HEK293 (cell line): ENCODE measurements at regions not wholly inside any gene's neighbourhood (a gene's known extent, or its start where the extent isn't known, plus 50 kb on each side); places are given as distances from the start of the nearest gene placed in this dataset.

Source experiments
- CTCF ChIP-seq: fragments of 450-650 bp; formaldehyde crosslinking; IDR thresholded peaks from 2 replicates; pipeline ENCODE4 v1.5.1; 2016; ENCODE audit warnings: missing biosample characterization, missing genetic modification characterization
- MZF1 ChIP-seq: fragments of 450-650 bp; formaldehyde crosslinking; IDR thresholded peaks from 2 replicates; pipeline ENCODE4 v1.5.1; 2017; ENCODE audit warnings: missing biosample characterization, missing genetic modification characterization, borderline replicate concordance
- REST ChIP-seq: fragments of 450-650 bp; formaldehyde crosslinking; IDR thresholded peaks from 2 replicates; pipeline ENCODE4 v1.5.1; 2016; ENCODE audit warnings: missing biosample characterization, missing genetic modification characterization
- ZNF211 ChIP-seq: fragments of 450-650 bp; formaldehyde crosslinking; IDR thresholded peaks from 2 replicates; pipeline ENCODE4 v1.5.1; 2016; ENCODE audit warnings: low read depth, missing biosample characterization, missing genetic modification characterization
- ZNF311 ChIP-seq: fragments of 450-650 bp; formaldehyde crosslinking; IDR thresholded peaks from 2 replicates; pipeline ENCODE4 v1.5.1; 2017; ENCODE audit warnings: missing biosample characterization, missing genetic modification characterization, borderline replicate concordance
- ZNF362 ChIP-seq: fragments of 450-650 bp; formaldehyde crosslinking; IDR thresholded peaks from 2 replicates; pipeline ENCODE4 v1.5.1; 2016; ENCODE audit warnings: missing biosample characterization, missing genetic modification characterization
- ZNF433 ChIP-seq: fragments of 450-650 bp; formaldehyde crosslinking; IDR thresholded peaks from 2 replicates; pipeline ENCODE4 v1.5.1; 2016; ENCODE audit warnings: missing biosample characterization, missing genetic modification characterization, low read depth
- ZNF488 ChIP-seq: fragments of 450-650 bp; formaldehyde crosslinking; IDR thresholded peaks from 2 replicates; pipeline ENCODE4 v1.5.1; 2016; ENCODE audit warnings: missing biosample characterization, missing genetic modification characterization
- ZNF544 ChIP-seq: fragments of 450-650 bp; formaldehyde crosslinking; IDR thresholded peaks from 2 replicates; pipeline ENCODE4 v1.5.0; 2017; ENCODE audit warnings: missing biosample characterization, missing genetic modification characterization
- ZSCAN16 ChIP-seq: fragments of 450-650 bp; formaldehyde crosslinking; IDR thresholded peaks from 2 replicates; pipeline ENCODE4 v1.5.1; 2016; ENCODE audit warnings: missing biosample characterization, missing genetic modification characterization
- ZSCAN4 ChIP-seq: fragments of 450-650 bp; formaldehyde crosslinking; IDR thresholded peaks from 2 replicates; pipeline ENCODE4 v1.5.1; 2017; ENCODE audit warnings: missing biosample characterization, missing genetic modification characterization

- TF ChIP-seq ZNF211 (tag by site-specific recombination), result no peak
- TF ChIP-seq CTCF, result no peak
- no peak for TF ChIP-seq ZNF488 (tag by site-specific recombination)
- TF ChIP-seq ZNF362 (tag by site-specific recombination), result no peak
- TF ChIP-seq ZNF433, result no peak
- TF ChIP-seq ZNF544 (tag by site-specific recombination), result no peak
- TF ChIP-seq ZNF311 (tag by site-specific recombination), result no peak
- no peak for TF ChIP-seq ZSCAN16 (tag by site-specific recombination)
- TF ChIP-seq MZF1 (tag by site-specific recombination), result no peak
- TF ChIP-seq REST (tag by site-specific recombination), result no peak
- TF ChIP-seq ZSCAN4 (tag by site-specific recombination), result no peak
Measured at GRCh38 chr20:11783102-11783850, 134.4 kb upstream of the BTBD3 start.
